DOHH2 (cell line): ENCODE measurements at regions not wholly inside any gene's neighbourhood (a gene's known extent, or its start where the extent isn't known, plus 50 kb on each side); places are given as distances from the start of the nearest gene placed in this dataset.
A peak's percentile ranks its signal among the peaks of the same experiment; 100 is the strongest.

Source experiments
- H3F3A ChIP-seq: fragments of 200-600 bp; sonication (generic), shearing (Covaris generic); 2 replicates; pipeline ENCODE4 v1.6.0; 2016; ENCODE audit warnings: antibody characterized with exemption, mild to moderate bottlenecking; ENCODE audit not compliant: control insufficient read depth, insufficient read depth
- H3K27ac ChIP-seq: fragments of 200-600 bp; sonication (generic); 2 replicates; pipeline ENCODE4 v1.5.1; 2014; ENCODE audit warnings: low read depth, mild to moderate bottlenecking, low read length, moderate library complexity
- H3K27me3 ChIP-seq: fragments of 200-600 bp; sonication (generic); 2 replicates; pipeline ENCODE4 v1.6.1; 2014; ENCODE audit warnings: mild to moderate bottlenecking, low read length, mixed read lengths; ENCODE audit not compliant: control insufficient read depth
- H3K36me3 ChIP-seq: fragments of 200-600 bp; sonication (generic); 2 replicates; pipeline ENCODE4 v1.6.1; 2014; ENCODE audit warnings: mild to moderate bottlenecking, low read length, moderate library complexity, mixed read lengths; ENCODE audit not compliant: control insufficient read depth
- H3K4me1 ChIP-seq: fragments of 200-600 bp; sonication (generic); 2 replicates; pipeline ENCODE4 v1.6.1; 2014; ENCODE audit warnings: mild to moderate bottlenecking, low read length, mixed read lengths; ENCODE audit not compliant: control insufficient read depth
- H3K4me2 ChIP-seq: fragments of 200-600 bp; sonication (generic); 2 replicates; pipeline ENCODE4 v1.6.0; 2014; ENCODE audit warnings: mild to moderate bottlenecking, low read length, moderate library complexity
- H3K4me3 ChIP-seq: fragments of 200-600 bp; sonication (generic); 2 replicates; pipeline ENCODE4 v1.5.1; 2014; ENCODE audit warnings: mild to moderate bottlenecking, low read length, mixed read lengths
- H3K79me2 ChIP-seq: fragments of 200-600 bp; sonication (generic); 2 replicates; pipeline ENCODE4 v1.6.1; 2014; ENCODE audit warnings: mild to moderate bottlenecking, low read length, mixed read lengths; ENCODE audit not compliant: control insufficient read depth
- H3K9me2 ChIP-seq: fragments of 200-600 bp; sonication (generic); replicated peaks from 2 replicates; pipeline ENCODE4 v1.6.1; 2014; ENCODE audit warnings: mild to moderate bottlenecking, low read length, mixed read lengths; ENCODE audit not compliant: control insufficient read depth
- H3K9me3 ChIP-seq: fragments of 200-600 bp; sonication (generic); 2 replicates; pipeline ENCODE4 v1.6.1; 2014; ENCODE audit warnings: antibody characterized with exemption, low read length, mixed read lengths; ENCODE audit not compliant: control insufficient read depth, insufficient read depth
- H4K20me1 ChIP-seq: fragments of 200-600 bp; sonication (generic); 2 replicates; pipeline ENCODE4 v1.6.0; 2014; ENCODE audit warnings: low read depth, mild to moderate bottlenecking, antibody characterized with exemption, low read length, moderate library complexity; ENCODE audit not compliant: control insufficient read depth, insufficient read depth
- EZH2phosphoT487 ChIP-seq: fragments of 200-600 bp; sonication (generic); IDR thresholded peaks from 2 replicates; pipeline ENCODE4 v1.6.1; 2017; ENCODE audit warnings: borderline replicate concordance, mild to moderate bottlenecking, antibody characterized with exemption, low read length, moderate library complexity, mixed read lengths
- TF ChIP-seq, protein P1 (sequence below): fragments of 200-600 bp; sonication (generic); IDR thresholded peaks from one replicate; pipeline ENCODE4 v1.5.1; 2014; ENCODE audit warnings: antibody characterized with exemption, mild to moderate bottlenecking, low read depth, low read length; ENCODE audit not compliant: poor library complexity, severe bottlenecking

- Histone ChIP-seq H3K4me2 (no peak overlapping the region), H3K79me2 (no peaks in the 10 kb centered on the region), H3K9me2 (no peaks in the 10 kb centered on the region), H3K4me1 (no peaks in the 10 kb centered on the region), H3F3A (no peaks in the 10 kb centered on the region), H4K20me1 (no peaks in the 10 kb centered on the region), H3K27me3 (no peaks in the 10 kb centered on the region), H3K27ac (no peak overlapping the region), H3K36me3 (no peaks in the 10 kb centered on the region), H3K9me3 (no peaks in the 10 kb centered on the region), H3K4me3 (no peak overlapping the region)
- no peak for TF ChIP-seq EZH2phosphoT487
- TF ChIP-seq, protein P1, sequence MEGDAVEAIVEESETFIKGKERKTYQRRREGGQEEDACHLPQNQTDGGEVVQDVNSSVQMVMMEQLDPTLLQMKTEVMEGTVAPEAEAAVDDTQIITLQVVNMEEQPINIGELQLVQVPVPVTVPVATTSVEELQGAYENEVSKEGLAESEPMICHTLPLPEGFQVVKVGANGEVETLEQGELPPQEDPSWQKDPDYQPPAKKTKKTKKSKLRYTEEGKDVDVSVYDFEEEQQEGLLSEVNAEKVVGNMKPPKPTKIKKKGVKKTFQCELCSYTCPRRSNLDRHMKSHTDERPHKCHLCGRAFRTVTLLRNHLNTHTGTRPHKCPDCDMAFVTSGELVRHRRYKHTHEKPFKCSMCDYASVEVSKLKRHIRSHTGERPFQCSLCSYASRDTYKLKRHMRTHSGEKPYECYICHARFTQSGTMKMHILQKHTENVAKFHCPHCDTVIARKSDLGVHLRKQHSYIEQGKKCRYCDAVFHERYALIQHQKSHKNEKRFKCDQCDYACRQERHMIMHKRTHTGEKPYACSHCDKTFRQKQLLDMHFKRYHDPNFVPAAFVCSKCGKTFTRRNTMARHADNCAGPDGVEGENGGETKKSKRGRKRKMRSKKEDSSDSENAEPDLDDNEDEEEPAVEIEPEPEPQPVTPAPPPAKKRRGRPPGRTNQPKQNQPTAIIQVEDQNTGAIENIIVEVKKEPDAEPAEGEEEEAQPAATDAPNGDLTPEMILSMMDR = no peak
Observed at GRCh38 chr3:20343790-20344189, 157.8 kb upstream of the SGO1 start.

DNA sequence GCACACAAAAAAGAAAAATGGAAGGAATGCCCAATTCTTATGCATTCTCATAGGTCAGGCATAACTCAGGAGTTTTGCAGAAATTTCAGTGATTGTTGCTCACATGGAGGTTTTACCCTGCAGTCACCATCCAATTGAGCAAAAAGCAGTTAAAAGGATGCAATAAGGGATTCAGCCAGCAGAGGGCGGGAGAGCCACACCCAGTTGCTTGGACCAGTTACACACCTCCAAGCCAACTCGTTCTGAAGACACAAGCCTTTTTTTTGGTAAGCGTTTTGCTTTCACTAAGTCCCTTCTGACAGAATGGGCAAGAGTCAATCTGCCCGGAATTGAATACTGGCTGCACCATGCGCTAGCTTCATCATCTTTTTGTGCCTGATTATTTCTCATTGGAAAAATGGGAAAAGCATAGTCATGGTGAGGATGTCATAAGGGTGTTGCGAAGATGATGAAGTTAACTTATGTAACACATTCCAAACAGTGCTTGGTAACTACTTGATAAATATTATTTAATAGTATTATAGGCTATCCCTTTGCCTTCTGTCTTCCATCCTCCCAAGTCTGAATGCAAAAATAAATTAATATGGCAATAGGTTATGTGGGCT lies 154.4 kb upstream of the SGO1 start:
- no peaks in the 10 kb centered on the region for H3F3A ChIP-seq
- no peak overlapping the region for H3K27ac ChIP-seq
- no peaks in the 10 kb centered on the region for H3K9me3 ChIP-seq
- no peaks in the 10 kb centered on the region for H3K27me3 ChIP-seq
- no peaks in the 10 kb centered on the region for H3K36me3 ChIP-seq
- H4K20me1 ChIP-seq = no peaks in the 10 kb centered on the region
- no peak overlapping the region for H3K4me3 ChIP-seq
- H3K9me2 ChIP-seq = no peaks in the 10 kb centered on the region
- H3K4me2 ChIP-seq = no peak overlapping the region
- TF ChIP-seq EZH2phosphoT487 = no peak
- TF ChIP-seq, protein P1 = peak; percentile 90
- H3K4me1 ChIP-seq = no peaks in the 10 kb centered on the region
- H3K79me2 ChIP-seq = no peaks in the 10 kb centered on the region

- Histone ChIP-seq H3F3A (no peaks in the 10 kb centered on the region), H3K27ac (no peak overlapping the region), H4K20me1 (no peaks in the 10 kb centered on the region), H3K36me3 (no peaks in the 10 kb centered on the region), H3K79me2 (no peaks in the 10 kb centered on the region), H3K9me2 (no peaks in the 10 kb centered on the region), H3K9me3 (no peaks in the 10 kb centered on the region), H3K27me3 (no peaks in the 10 kb centered on the region), H3K4me1 (no peaks in the 10 kb centered on the region), H3K4me2 (no peak overlapping the region), H3K4me3 (no peak overlapping the region)
- TF ChIP-seq, protein P1 = no peak
- TF ChIP-seq EZH2phosphoT487 = no peak
Observed at GRCh38 chr3:20336572-20336971, 150.6 kb upstream of the SGO1 start.

DNA sequence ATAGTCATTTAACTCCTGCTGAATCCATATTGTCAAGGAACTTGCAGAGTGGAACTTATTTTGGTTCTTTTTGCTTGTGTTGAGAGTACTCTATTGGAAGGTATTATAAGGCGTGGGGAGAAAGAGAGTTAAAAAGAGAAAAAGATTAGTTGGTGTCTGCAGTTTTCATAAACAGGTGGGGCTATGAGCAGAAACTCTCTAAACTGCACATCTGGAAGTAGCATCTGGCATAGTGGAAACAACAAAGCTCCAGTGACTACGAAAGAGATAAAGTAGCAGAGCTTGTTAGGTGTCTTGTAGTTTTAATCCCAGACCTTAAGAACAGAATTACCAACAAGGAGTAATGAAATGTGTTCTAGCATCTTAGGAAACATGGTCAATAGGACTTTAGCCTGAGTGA lies 148.8 kb upstream of the SGO1 start:
- TF ChIP-seq EZH2phosphoT487 = no peak
- TF ChIP-seq, protein P1 = no peak
- no peaks in the 10 kb centered on the region for H3K9me2 ChIP-seq
- no peak overlapping the region for H3K4me2 ChIP-seq

More for the DNA sequence above, 148.8 kb upstream of the SGO1 start:
- Histone ChIP-seq H3K27ac (no peak overlapping the region), H3K36me3 (no peaks in the 10 kb centered on the region), H4K20me1 (no peaks in the 10 kb centered on the region), H3K79me2 (no peaks in the 10 kb centered on the region), H3K9me3 (no peaks in the 10 kb centered on the region), H3K4me3 (no peak overlapping the region), H3F3A (no peaks in the 10 kb centered on the region), H3K27me3 (no peaks in the 10 kb centered on the region), H3K4me1 (no peaks in the 10 kb centered on the region)
